HEK293 (cell line): ENCODE measurements at regions not wholly inside any gene's neighbourhood (a gene's known extent, or its start where the extent isn't known, plus 50 kb on each side); places are given as distances from the start of the nearest gene placed in this dataset.

ENCODE experiments used
- REST ChIP-seq: fragments of 450-650 bp; formaldehyde crosslinking; IDR thresholded peaks from 2 replicates; pipeline ENCODE4 v1.5.1; 2016; ENCODE audit warnings: missing biosample characterization, missing genetic modification characterization
- SP2 ChIP-seq: fragments of 450-650 bp; formaldehyde crosslinking; IDR thresholded peaks from 2 replicates; pipeline ENCODE4 v1.5.1; 2016; ENCODE audit warnings: missing biosample characterization, missing genetic modification characterization
- ZBTB7A ChIP-seq: fragments of 450-650 bp; formaldehyde crosslinking; IDR thresholded peaks from 2 replicates; pipeline ENCODE4 v1.5.1; 2016; ENCODE audit warnings: low read depth, missing biosample characterization, missing genetic modification characterization
- ZNF112 ChIP-seq: fragments of 450-650 bp; formaldehyde crosslinking; IDR thresholded peaks from 2 replicates; pipeline ENCODE4 v1.5.0; 2017; ENCODE audit warnings: missing biosample characterization, missing genetic modification characterization
- ZNF311 ChIP-seq: fragments of 450-650 bp; formaldehyde crosslinking; IDR thresholded peaks from 2 replicates; pipeline ENCODE4 v1.5.1; 2017; ENCODE audit warnings: missing biosample characterization, missing genetic modification characterization, borderline replicate concordance
- ZNF433 ChIP-seq: fragments of 450-650 bp; formaldehyde crosslinking; IDR thresholded peaks from 2 replicates; pipeline ENCODE4 v1.5.1; 2016; ENCODE audit warnings: missing biosample characterization, missing genetic modification characterization, low read depth
- ZNF670 ChIP-seq: fragments of 450-650 bp; formaldehyde crosslinking; IDR thresholded peaks from 2 replicates; pipeline ENCODE4 v1.5.1; 2016; ENCODE audit warnings: missing biosample characterization, missing genetic modification characterization, low read depth
- ZNF791 ChIP-seq: fragments of 450-650 bp; formaldehyde crosslinking; IDR thresholded peaks from 2 replicates; pipeline ENCODE4 v1.5.1; 2016; ENCODE audit warnings: missing biosample characterization, missing genetic modification characterization
- TF ChIP-seq, protein P1 (sequence below): fragments of 450-650 bp; formaldehyde crosslinking; IDR thresholded peaks from 2 replicates; pipeline ENCODE4 v1.5.1; 2016; ENCODE audit warnings: missing biosample characterization, missing genetic modification characterization

- TF ChIP-seq ZNF433 (tag by site-specific recombination) (no peak), ZBTB7A (tag by site-specific recombination) (no peak), SP2 (no peak), ZNF311 (tag by site-specific recombination) (no peak), ZNF112 (tag by site-specific recombination) (no peak), REST (tag by site-specific recombination) (no peak), ZNF670 (tag by site-specific recombination) (no peak), ZNF791 (tag by site-specific recombination) (no peak)
- TF ChIP-seq, protein P1, sequence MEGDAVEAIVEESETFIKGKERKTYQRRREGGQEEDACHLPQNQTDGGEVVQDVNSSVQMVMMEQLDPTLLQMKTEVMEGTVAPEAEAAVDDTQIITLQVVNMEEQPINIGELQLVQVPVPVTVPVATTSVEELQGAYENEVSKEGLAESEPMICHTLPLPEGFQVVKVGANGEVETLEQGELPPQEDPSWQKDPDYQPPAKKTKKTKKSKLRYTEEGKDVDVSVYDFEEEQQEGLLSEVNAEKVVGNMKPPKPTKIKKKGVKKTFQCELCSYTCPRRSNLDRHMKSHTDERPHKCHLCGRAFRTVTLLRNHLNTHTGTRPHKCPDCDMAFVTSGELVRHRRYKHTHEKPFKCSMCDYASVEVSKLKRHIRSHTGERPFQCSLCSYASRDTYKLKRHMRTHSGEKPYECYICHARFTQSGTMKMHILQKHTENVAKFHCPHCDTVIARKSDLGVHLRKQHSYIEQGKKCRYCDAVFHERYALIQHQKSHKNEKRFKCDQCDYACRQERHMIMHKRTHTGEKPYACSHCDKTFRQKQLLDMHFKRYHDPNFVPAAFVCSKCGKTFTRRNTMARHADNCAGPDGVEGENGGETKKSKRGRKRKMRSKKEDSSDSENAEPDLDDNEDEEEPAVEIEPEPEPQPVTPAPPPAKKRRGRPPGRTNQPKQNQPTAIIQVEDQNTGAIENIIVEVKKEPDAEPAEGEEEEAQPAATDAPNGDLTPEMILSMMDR, result no peak
These were observed 101.5 kb downstream of the KCNF1 start for GRCh38 chr2:11013196-11013595.
